ENCODE measurements at regions not wholly inside any gene's neighbourhood (a gene's known extent, or its start where the extent isn't known, plus 50 kb on each side); places are given as distances from the start of the nearest gene placed in this dataset.
"Not testable (repeated sequence)": the region's sequence is repeated elsewhere in the genome, so short reads cannot be mapped to it uniquely, and the experiment has no call there.

DNA sequence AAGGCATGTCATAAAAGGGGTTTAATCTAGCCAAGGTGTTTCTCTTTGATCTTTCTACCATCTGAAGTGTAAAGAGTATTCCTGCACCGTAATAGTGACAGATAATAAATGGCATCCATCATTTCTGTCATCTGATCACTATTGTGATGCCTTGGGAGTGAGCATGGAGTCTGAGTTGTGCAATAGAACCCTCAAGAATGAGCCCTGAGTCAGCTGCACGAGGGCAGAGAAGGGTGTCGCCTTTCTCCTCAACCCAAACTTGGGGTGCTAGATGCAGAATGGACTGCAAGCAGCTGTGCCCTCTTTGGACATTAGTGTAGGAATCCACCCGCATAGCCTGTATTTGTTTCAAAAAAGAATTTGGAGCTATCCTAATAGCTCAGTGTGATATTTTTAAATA, 115.2 kb downstream of the ZNF37A start:
- no peak for DNase-seq (ENCODE audit: low read depth)

DNA sequence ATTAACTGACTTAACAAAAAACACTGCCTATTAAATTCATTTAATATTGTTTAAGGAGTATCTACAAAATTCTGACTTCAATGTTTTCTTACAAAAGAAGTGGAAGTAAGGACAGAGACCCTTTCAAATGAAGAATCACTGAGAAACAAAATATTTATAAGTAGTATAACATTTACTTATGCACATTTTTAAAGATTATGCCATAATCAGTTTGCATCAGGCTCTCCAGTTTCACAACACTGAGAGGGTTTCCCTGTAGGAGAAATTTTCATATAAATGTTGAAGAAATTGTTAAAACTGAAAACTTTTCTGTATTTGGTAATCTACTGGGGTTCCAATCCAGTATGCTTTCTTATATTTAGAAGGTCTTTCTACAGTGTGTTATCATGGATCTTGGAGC, 115.6 kb downstream of the ZNF37A start:
- DNase-seq (ENCODE audit: low read depth) = not testable (repeated sequence)

DNA sequence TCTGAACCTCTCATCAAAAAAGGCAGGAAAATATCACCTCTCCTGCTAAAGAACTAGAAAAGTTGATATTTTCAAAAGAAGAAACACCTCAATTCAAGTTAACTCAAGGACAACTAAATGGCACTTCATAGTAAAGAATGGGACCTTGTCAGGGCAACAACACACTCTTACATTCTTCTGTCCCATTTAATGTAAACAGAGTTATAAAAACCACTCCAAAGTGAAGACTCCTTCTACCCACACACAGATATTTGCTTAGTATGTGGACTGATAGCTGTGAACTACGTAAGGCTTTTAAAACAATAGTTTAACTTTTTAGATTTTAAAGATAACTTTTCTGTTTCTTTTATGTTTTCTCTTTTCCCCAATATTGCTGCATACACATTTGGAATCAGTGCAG, 118.3 kb downstream of the ZNF37A start:
- DNase-seq (ENCODE audit: low read depth) = no peak

DNA sequence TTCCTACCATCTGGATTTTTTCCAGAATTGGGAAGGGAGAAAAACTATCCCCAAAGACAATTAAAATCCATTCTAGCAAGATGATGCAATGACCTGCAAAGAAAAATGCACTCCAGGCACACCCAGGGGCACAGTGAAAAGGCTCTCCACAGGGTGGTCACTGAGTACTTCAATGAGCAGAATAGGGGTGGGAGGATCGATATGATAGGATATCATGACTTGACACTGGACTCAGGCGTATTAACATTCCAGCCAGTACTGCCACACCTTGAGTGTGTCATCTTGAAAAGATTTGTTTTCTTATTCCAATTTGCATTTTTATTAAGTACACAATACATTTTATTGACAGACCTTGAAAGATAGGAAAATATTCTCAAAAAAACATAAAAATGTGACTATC, 132.2 kb downstream of the ZNF37A start:
- DNase-seq (ENCODE audit: low read depth) = no peak

DNA sequence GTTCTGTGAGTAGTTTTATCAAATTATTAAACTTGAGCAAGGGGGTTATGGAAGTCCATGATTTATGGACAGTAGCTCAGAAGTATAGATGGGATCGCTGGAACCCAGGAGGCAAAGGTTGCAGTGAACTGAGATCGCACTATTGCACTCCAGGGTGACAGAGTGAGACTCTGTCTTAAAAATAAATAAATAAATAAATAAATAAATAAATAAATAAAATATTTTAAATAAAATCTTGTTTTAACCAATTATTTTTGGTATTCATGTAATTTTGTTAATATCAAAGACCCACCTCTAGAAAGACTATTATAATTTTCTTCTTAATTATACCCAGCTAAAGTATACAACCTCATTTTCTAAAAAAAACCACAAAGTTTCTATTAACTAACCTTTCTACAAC, 134.3 kb downstream of the ZNF37A start:
- no peak for DNase-seq (ENCODE audit: low read depth)

DNA sequence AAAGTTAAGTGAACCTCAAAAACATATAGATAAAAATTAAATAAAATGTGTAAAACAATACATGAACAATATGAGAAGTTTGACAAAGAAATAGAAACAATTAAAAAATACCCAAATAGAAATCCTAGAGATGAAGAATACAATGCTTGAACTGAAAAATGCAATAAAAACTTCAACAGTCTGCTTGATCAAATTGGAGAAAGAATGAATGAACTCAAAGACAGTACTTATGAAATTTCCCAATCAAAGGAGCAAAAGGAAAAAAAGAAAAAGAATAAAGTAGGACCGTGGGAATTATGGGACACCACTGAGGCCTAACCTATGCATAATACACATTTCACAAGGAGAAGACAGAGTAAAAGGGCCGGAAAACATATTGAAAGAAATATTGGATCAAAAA, 144.3 kb downstream of the ZNF37A start:
- DNase-seq (ENCODE audit: low read depth) = not testable (repeated sequence)

DNA sequence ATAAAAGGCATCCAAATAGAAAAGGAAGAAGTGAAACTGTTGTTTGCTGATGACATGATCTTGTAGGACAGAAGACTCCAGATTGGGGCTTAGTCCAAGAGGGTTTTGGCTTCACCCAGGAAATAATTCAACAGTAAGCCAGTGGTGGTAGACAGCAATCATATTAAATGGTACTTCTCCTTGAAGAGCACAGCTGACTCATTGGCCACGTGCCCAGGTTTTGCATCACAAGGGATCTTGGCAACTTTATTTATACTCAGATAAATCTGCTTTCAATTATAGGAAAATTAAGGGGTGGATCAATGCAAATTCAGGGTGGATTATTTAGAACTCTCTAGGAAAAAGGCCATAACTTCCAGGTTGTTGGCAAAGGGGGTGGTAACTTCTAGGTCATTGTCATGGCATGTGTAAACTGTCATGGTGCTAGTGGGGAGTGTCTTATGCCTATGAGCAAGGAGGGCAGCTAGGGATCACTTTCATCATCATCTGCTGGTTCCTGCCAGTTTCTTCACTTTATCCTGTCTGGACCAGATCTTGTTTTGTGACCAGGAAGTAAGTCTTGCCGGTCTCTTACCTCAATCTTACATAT, 148.0 kb downstream of the ZNF37A start:
- DNase-seq (ENCODE audit: low read depth) = not testable (repeated sequence)

DNA sequence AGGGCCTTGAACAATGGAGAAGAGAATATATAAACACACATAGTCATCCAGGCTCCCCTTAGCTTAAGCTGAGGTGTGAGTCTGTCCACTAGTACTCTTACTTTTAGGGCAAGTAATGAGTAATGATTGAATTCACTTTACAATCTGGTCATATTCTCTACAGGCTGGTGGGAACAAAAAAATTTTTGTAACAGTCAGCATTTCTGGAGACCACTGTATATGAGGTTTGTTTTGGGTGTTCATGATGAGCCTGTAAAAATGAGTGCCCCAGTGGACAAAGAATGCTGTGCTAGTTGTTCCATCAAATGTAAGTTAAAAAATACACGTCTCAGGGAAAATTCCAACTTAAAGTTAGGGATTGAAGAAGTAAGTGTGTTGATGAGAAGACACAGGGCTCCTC, 154.0 kb downstream of the ZNF37A start:
- DNase-seq (ENCODE audit: low read depth) = not testable (repeated sequence)

DNA sequence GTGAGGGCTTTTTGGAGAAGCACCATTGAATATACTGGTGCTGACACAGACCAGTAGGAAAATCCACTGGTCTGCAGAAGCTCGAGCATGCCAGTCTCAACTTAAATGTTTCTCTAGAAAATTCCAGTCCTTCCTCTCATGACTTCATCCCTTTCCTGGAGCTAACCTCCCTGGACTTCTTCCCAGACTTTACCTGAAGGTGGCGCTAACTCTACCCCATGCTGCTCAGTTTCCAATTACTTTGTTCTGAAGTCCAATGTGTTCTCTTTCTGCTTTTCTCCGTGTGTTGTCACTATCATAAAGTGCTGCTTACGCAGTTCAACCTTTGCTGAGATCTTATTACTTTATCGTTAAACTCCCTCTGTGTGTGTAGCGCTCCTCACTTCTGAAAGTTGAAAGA, 158.4 kb downstream of the ZNF37A start:
- not testable (repeated sequence) for DNase-seq (ENCODE audit: low read depth)

DNA sequence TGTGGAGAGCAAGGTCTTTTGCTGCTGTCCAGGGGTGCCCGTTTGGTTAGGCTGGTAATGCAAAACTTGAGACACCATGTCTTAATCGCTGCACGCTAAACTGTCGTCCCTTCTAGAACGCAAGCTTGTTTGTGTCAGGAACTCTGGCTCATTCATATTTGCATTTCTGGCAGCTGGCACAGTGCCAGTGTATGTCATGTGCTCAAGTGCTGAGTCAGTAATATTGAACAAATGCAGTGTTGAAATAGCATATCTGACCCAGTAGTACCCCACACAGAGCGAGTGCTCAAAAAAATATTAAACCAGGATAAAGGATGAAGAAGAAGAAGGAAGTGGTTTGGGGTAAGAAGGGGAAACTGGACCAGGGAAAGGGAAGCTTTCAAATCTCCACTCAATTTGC, 173.4 kb downstream of the ZNF37A start:
- not testable (repeated sequence) for DNase-seq (ENCODE audit: low read depth)

DNA sequence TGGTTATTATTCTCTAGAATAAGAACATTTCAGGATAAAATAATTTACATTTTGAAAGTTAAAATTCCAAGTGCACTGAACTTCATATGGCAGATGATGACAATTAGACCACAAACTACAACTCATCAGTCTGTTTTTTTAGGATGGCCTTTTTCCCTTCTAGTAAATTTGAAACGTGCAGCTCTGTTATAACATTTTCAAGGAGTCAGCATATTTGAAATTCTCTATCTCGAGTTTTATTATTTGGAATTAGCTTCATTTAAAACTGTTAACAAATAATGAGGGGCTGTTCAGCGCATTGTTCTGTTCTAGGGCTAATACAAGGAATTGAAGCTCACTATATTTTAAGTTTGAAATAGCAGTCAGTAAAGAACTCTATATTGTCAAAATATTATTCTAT, 176.9 kb downstream of the ZNF37A start:
- DNase-seq (ENCODE audit: low read depth) = not testable (repeated sequence)

DNA sequence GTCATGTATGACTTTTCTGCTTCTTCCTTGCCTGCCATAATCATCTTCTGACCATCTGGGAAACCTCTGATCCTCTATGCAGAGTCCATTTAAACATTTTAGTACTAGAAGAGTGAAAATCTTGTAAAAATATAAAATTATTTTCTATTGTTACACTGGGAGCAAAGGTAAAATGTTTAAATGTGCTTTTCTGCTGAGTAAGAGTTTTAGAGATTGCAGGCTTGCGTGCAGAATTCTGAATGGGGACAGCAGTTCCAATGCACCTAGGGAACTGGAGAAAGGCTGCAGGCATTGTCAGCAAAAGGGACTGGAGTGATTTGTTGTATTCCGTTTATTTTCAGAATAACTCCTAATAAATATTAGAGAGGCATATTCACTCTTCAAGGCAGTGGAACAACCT, 180.7 kb downstream of the ZNF37A start:
- DNase-seq (ENCODE audit: low read depth) = not testable (repeated sequence)

DNA sequence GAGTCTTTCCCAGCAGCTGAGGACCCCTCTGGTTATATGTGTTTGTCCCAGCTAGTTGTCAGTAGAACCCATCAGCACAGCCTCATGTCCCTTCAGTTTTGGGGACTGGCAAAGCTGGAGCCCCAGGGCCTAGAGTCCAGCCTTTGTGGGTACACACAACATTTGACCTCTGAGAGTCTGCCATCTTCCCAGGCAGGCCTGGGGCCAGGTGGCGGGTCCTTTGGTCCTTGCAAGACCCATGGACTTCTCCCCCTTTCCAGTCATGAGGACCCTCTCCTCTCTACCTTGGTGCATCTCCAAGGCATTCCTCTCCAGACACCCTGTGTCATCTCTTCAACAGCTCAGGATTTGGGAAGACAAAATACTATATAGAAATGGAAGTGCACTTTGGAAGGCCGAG, 198.4 kb downstream of the ZNF37A start:
- DNase-seq (ENCODE audit: low read depth) = not testable (repeated sequence)

DNA sequence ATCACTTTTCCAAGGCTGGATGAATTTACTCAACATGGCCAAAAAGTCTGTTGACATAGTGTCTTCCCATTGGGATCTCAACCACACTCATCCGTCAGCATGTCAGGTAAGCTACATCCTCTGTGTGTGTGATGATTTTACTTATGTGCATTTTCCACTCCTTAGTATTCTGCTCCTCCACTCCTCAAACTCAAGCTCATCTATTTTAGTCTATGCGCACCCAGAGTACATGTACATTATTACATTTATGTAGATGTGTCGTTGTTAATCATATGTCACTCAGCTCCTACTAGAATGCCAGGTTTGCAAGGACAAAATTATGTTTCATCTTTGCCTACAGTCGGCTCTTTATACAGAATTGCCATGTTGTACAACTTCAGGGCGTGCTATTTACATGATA, 216.0 kb downstream of the ZNF37A start:
- not testable (repeated sequence) for DNase-seq (ENCODE audit: low read depth)

DNA sequence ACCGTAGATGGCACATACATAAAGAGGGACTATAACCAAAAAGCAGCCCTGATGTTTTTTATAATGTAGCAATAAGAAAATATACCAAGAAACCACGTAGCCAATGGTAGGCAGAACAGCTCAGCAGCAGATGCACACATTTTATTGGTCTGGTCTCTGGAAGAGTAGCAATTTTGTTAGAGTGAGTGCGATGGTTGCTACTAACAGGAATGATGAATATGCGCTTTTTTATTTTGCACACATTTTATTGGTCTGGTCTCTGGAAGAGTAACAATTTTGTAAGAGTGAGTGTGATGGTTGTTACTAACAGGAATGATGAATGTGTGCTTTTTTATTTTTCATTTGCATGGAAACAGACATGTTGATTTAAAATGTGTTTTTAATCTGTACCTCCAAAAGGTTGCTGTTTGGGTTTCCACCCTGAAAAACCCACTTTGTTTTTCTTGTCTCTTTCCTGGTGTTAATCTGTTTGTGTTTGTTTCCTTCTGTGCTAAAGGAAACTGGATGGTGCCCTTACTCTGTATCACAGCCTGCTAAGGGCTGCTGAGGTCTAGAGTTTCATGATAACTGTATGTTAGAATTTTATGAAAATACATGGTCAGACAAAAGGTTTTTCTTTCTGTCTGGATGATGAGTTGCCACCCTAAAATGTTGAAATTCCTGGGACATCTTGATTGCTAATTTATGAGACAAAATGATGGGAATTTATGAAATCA, 221.1 kb downstream of the ZNF37A start:
- DNase-seq (ENCODE audit: low read depth) = not testable (repeated sequence)

DNA sequence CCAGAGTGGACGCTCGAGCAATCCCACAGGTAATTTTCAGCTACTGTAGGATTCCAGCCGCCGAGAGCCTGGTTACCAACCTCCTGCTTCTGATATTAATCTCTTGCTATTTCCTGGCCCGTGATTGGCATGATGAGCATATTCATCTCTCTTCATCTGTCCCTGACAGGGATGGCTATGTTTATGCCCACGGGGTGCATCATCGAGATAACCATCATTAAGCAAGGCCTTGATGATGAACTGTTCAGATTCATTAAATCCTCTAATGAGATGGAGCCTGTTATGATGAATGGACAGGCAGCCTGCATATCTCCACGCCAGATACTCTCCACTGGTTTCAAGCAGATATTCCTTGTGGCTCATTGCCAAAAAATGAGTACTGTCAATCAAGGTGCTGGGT, 227.3 kb downstream of the ZNF37A start:
- not testable (repeated sequence) for DNase-seq (ENCODE audit: low read depth)

DNA sequence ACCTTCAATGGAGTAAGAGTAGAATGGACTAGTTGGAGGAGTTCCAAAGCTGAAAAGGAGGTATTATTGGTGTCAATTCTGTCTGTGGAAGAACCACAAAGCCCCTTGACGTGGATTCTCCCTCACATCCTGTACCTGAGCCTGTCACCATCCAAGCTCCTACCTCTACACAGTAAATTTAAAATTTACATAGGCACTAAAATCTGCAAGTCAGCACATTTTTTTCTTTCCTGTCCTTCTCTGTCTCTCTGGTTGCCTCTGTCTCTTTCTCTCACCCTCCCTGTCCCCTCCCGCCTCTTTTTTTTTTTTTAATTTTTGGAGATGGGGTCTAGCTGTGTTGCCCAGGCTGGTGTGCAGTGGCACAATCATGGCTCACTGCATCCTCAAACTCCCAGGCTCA, 236.2 kb downstream of the ZNF37A start:
- not testable (repeated sequence) for DNase-seq (ENCODE audit: low read depth)

DNA sequence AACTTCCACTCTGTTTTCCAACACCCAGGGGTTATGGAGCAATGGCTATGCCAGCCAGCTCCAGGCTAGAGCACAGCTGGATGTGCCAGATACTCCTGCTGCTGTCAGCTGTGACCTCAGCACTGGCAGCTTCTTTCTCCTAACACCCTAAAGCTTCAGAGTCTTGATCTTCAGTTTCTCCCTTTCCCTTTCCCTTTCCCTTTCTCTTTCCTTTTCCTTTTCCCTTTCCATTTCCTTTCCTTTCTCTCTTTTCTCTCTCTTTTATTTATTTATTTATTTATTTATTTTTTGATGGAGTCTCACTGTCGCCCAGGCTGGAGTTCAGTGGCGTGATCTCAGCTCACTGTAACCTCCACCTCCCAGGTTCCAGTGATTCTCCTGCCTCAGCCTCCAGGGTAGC, 237.0 kb downstream of the ZNF37A start:
- DNase-seq (ENCODE audit: low read depth) = not testable (repeated sequence)

DNA sequence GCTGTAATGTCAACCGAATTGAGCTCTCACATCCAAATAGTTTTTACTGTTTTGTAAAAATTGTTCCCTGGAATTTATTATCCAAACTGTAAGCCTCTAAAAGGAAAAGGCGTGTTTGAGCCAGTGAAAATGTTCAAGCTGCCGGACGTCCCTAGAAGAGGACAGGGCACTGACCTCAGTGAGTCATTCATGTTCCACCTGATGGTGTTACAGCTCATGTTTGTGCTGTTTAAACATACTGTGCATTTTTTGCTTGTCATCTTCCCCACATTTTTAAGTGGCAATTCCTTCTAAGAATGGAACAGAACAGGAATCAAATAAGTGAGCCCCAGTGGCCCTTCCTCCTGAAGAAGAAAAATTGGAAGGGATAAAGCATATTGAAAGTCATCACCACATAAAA, 239.6 kb downstream of the ZNF37A start:
- DNase-seq (ENCODE audit: low read depth) = not testable (repeated sequence)

DNA sequence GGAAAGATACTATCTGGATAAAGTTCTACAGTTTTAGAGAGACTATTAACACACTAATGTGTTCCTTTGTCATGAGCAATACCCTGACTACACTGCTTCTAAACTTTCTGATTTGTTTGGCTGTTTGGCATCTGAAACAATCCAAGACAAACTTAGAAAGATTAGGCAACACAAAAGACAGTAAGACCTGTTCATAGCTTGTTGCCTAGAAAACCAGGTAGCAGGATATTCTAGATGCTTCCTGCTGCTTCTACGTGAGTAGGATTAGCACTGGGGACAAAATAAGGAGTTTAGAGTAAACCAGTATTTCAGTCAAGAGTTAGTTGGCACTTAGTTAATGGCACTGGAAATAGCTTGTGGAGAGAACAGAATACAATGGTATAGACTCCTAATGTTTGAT, 256.5 kb downstream of the ZNF37A start:
- DNase-seq (ENCODE audit: low read depth) = not testable (repeated sequence)

DNA sequence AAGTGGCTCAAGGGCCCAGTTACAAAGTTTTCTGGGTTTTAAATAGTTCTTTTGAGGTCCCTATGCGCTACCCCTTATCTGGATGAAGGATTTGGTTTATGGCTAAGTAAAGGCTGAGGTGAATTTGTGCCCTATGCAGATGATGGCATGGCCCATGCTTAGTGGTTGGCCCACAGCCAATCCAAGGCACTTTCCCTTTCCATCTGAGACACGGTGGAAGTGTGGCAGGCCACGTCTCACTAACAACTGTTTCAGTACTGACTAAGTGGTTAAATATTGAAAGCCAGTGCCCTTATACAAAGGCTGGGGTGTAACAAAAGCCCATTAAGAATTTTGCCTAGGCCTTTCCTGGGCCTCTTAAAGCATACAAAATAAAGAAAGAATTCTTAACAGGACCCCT, 260.3 kb downstream of the ZNF37A start:
- not testable (repeated sequence) for DNase-seq (ENCODE audit: low read depth)

DNA sequence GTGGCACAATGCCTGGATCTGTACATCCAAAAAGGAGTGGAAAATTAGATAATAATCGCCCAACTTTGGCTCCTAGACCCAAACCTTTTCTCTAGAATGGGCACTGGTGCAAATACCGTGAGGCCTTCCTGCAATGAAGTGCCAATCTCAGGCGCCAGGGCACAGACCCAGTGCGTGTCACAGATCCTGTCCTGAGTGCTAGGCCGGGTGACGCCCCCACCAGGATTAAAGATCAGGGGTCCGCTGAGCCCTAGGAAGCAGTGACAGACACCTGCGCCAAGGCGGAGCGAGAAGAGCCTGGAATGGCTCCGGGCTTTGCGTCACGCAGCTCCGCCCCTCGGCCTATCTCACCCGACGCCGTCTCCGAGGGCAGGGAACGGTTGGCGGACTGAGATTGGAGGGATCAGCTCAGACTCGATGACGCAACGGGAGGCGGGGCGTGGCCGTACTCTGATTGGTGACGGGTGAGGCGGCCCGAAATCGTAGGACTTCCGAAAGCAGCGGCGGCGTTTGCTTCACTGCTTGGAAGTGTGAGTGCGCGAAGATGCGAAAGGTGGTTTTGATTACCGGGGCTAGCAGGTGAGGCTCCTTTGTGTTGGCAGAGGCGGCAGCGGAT, 261.9 kb downstream of the ZNF37A start:
- DNase-seq (ENCODE audit: low read depth) = peak; percentile 65

DNA sequence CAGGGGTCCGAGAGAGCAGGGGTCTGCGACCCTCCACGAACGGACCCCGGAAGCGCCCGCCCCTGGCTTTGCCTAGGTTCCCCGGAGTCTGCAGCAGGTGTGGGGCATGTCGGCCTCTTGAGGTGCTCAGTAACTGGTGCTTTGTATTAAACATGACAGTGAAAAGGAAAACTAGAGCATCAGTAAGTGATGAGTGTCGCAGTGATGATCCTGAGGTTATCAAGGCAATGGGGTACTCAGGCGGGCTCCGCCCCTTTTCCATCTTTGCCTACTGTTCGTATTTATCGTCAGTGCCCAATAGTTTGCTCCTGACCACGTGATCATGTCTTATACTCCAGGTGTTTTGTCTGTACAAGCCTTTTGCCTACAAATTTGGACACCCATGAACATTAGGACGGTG, 262.4 kb downstream of the ZNF37A start:
- DNase-seq (ENCODE audit: low read depth) = not testable (repeated sequence)
